ENCODE measurements at regions not wholly inside any gene's neighbourhood (a gene's known extent, or its start where the extent isn't known, plus 50 kb on each side); places are given as distances from the start of the nearest gene placed in this dataset.

DNA sequence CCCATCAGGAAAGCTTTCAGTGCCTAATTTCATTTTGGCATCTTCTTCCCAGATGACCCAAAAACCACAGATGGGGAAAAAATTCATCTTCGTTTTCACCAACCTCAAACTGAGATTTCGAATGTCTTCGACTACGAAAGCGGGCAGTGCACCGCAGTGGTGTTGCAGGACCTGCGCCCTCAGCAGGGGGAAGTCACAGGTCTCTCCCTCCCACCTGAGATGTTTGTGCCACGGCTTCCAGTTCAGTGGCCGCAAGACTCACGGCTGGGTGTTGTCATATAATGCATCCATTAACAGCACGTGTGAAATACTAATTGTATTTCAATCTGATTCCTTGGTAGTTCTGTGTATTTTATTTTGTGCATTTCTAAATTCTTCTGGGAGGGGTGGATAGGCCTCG lies 66.2 kb upstream of the SALL3 start:
- Histone ChIP-seq H3K4me1 (ENCODE audit: control insufficient read depth, insufficient read depth, low read length, unreplicated experiment) (no peaks in the 10 kb centered on the region), H2AFZ (ENCODE audit: low read length, unreplicated experiment) (no peak overlapping the region), H3K36me3 (ENCODE audit: insufficient read depth, low read length) (no peaks in the 10 kb centered on the region), H3K27ac (ENCODE audit: low read depth, low read length) (no peak overlapping the region), H3K4me3 (ENCODE audit: low read depth, low read length) (no peak overlapping the region), H3K79me2 (ENCODE audit: control insufficient read depth, insufficient read depth, low read length, unreplicated experiment) (no peaks in the 10 kb centered on the region), H3K27me3 (ENCODE audit: insufficient read depth, low read length) (no peaks in the 10 kb centered on the region)

DNA sequence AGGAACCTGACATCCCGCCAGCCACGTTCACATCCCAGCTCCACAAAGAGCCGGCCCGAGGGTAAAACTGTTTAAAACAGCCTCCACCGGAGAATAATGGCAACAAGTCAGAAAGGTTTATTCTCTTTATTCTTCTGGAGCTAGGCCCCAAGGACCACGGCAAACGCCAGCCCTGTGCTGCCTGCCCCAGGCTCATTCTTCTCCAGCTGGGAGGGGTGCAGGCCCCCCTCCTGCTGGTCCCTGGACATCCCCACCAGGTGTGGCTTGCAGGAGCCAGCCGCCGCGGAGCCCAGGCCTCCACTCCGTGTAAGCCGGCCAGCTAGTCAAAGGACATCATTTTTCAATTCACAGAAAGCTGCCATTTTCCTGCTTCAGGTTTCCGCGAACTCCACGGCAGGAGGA lies 65.8 kb upstream of the SALL3 start:
- Histone ChIP-seq H3K27ac (ENCODE audit: low read depth, low read length) (no peak overlapping the region), H2AFZ (ENCODE audit: low read length, unreplicated experiment) (no peak overlapping the region), H3K4me3 (ENCODE audit: low read depth, low read length) (no peak overlapping the region)

DNA sequence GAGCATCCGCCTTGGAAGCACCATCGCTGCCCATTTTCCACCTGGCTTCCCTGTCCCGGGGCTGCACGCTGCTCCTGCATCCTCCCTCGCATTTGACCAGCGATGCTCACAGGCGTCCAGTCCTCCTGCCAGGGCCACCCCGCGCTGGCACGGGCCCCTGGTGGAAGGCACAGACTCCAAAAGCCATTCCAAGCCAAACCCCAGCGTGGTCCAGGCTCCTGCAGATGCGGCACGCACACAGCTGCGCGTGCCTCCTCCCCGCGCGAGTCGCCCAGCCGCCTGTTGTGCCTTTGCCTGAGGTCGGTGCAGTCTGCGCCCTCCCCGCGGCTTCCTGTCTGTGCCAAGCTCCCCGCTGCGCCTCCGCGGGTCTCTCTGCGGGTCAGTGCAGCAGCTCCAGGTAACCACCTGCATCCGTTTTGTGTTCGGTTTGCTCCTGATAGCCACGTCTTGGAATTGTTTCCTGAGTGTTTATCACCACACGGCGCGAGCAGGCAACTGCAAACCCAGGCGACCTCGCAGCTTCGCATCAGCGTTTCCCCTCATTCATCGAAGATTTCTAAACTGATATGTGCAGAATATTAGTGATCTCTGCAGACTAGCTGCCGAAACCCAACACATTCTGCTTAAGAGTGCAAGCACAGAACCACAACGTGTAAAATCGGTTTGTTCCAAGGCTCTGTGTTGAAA lies 65.2 kb upstream of the SALL3 start:
- no peaks in the 10 kb centered on the region for H3K79me2 ChIP-seq (ENCODE audit: control insufficient read depth, insufficient read depth, low read length, unreplicated experiment)
- no peak overlapping the region for H2AFZ ChIP-seq (ENCODE audit: low read length, unreplicated experiment)
- H3K4me1 ChIP-seq (ENCODE audit: control insufficient read depth, insufficient read depth, low read length, unreplicated experiment), result no peaks in the 10 kb centered on the region
- H3K36me3 ChIP-seq (ENCODE audit: insufficient read depth, low read length), result no peaks in the 10 kb centered on the region
- no peaks in the 10 kb centered on the region for H3K27me3 ChIP-seq (ENCODE audit: insufficient read depth, low read length)
- H3K27ac ChIP-seq (ENCODE audit: low read depth, low read length), result no peak overlapping the region
- H3K4me3 ChIP-seq (ENCODE audit: low read depth, low read length), result no peak overlapping the region

More for the DNA sequence above, 65.8 kb upstream of the SALL3 start:
- H3K36me3 ChIP-seq (ENCODE audit: insufficient read depth, low read length), result no peaks in the 10 kb centered on the region
- no peaks in the 10 kb centered on the region for H3K79me2 ChIP-seq (ENCODE audit: control insufficient read depth, insufficient read depth, low read length, unreplicated experiment)
- H3K4me1 ChIP-seq (ENCODE audit: control insufficient read depth, insufficient read depth, low read length, unreplicated experiment), result no peaks in the 10 kb centered on the region
- no peaks in the 10 kb centered on the region for H3K27me3 ChIP-seq (ENCODE audit: insufficient read depth, low read length)

DNA sequence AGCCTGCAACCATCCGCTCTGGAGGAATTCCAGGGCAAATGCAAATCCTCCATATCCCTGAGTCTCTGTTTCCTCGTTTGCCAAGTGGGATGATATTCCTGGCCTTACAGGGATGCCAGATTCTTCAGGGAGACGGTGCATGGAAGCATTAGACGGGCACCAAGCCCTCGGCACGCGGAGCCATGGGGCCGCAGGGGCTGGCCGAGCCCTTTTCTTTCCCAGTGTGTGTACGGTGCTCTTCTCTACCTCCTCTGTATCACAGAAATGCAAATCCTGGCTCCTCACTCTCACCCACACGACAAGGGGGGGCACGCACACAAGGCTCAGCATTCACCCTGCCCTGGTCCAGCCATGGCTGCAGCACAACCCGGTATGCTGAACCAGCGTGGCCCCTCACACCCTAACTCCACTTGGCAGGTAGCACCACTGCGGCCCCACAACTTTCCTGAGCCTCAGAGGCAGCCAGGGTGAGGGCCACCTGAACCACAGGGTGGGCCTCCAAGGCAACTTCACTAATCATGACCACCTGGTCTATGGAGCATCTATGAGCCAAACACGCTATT lies 64.1 kb upstream of the SALL3 start:
- no peak overlapping the region for H3K4me3 ChIP-seq (ENCODE audit: low read depth, low read length)
- H3K36me3 ChIP-seq (ENCODE audit: insufficient read depth, low read length), result no peaks in the 10 kb centered on the region
- no peak overlapping the region for H2AFZ ChIP-seq (ENCODE audit: low read length, unreplicated experiment)
- no peaks in the 10 kb centered on the region for H3K79me2 ChIP-seq (ENCODE audit: control insufficient read depth, insufficient read depth, low read length, unreplicated experiment)
- H3K27ac ChIP-seq (ENCODE audit: low read depth, low read length), result no peak overlapping the region
- no peaks in the 10 kb centered on the region for H3K4me1 ChIP-seq (ENCODE audit: control insufficient read depth, insufficient read depth, low read length, unreplicated experiment)
- H3K27me3 ChIP-seq (ENCODE audit: insufficient read depth, low read length), result no peaks in the 10 kb centered on the region

DNA sequence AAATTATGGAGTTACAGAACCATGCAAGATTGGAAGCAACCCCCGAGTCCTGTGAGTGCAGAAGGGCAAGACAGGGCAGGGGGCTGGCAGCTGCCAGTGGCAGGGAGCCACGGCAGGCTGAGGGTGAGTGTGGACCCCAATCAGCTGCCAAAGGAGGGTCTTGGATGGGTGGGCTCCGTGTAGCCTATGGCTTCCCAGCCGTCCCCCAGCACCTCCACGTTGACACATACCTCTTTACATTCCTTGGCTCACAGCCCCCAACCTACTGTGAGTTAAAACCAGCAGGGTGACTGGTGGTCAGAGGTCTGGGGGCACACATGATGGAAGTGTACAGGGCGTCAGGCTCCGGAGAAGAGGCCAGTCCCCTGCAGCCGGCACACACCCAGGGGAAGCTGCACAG lies 60.9 kb upstream of the SALL3 start:
- H3K4me1 ChIP-seq (ENCODE audit: control insufficient read depth, insufficient read depth, low read length, unreplicated experiment), result no peaks in the 10 kb centered on the region
- no peaks in the 10 kb centered on the region for H3K36me3 ChIP-seq (ENCODE audit: insufficient read depth, low read length)
- no peak overlapping the region for H3K27ac ChIP-seq (ENCODE audit: low read depth, low read length)
- H2AFZ ChIP-seq (ENCODE audit: low read length, unreplicated experiment), result no peak overlapping the region
- no peaks in the 10 kb centered on the region for H3K27me3 ChIP-seq (ENCODE audit: insufficient read depth, low read length)
- H3K79me2 ChIP-seq (ENCODE audit: control insufficient read depth, insufficient read depth, low read length, unreplicated experiment), result no peaks in the 10 kb centered on the region
- H3K4me3 ChIP-seq (ENCODE audit: low read depth, low read length), result no peak overlapping the region

DNA sequence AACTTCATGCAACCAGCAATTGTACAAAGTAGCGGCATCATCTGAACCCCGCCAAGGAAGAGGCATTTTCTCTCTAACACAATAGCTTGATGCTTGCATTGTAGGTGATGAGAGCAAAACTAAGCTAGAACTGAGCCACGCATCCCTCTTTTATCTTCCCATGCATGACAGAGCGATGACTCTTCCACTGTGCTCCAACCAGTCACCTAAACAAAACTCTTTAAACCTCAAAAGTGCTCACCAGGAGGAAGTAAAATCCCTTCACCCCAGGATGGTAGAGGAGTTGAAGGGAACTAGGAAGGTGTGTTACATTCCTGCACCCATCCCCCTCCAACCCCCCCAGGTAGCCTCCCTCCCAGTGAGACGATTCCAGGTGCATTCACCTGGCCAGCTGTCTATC lies 59.7 kb upstream of the SALL3 start:
- no peaks in the 10 kb centered on the region for H3K4me1 ChIP-seq (ENCODE audit: control insufficient read depth, insufficient read depth, low read length, unreplicated experiment)
- no peaks in the 10 kb centered on the region for H3K36me3 ChIP-seq (ENCODE audit: insufficient read depth, low read length)
- no peaks in the 10 kb centered on the region for H3K27me3 ChIP-seq (ENCODE audit: insufficient read depth, low read length)

DNA sequence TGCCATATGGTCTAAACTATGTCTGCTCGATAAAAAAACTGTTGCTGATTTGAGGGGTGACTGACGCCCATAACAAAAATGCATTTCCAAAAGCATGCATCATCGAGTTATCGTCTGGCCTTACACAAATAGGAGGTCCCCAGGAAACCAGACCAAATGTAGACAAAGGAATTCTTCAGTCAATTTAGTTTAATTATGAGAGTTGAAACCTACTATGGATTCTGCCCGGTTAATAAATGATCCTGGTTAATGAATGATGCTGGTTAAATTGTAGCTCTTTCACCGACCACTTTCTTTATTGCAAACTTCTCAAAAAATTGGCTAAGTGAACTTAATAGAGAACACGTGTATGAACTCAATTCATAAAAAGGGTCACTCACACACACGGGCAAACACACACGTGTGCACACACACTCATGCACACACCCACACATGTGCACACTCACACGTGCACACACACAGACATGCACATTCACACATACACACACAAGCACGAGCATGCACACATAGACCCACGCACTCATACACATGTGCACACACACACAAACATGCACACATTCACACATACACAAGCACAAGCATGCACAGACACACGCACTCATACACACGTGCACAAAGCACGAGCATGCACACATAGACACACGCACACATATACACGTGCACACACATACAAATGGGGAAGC lies 59.0 kb upstream of the SALL3 start:
- Histone ChIP-seq H3K79me2 (ENCODE audit: control insufficient read depth, insufficient read depth, low read length, unreplicated experiment) (no peaks in the 10 kb centered on the region), H3K4me3 (ENCODE audit: low read depth, low read length) (no peak overlapping the region), H2AFZ (ENCODE audit: low read length, unreplicated experiment) (no peak overlapping the region), H3K27me3 (ENCODE audit: insufficient read depth, low read length) (no peaks in the 10 kb centered on the region), H3K27ac (ENCODE audit: low read depth, low read length) (no peak overlapping the region), H3K36me3 (ENCODE audit: insufficient read depth, low read length) (no peaks in the 10 kb centered on the region), H3K4me1 (ENCODE audit: control insufficient read depth, insufficient read depth, low read length, unreplicated experiment) (no peaks in the 10 kb centered on the region)

More for the DNA sequence above, 59.7 kb upstream of the SALL3 start:
- Histone ChIP-seq H3K4me3 (ENCODE audit: low read depth, low read length) (no peak overlapping the region), H3K79me2 (ENCODE audit: control insufficient read depth, insufficient read depth, low read length, unreplicated experiment) (no peaks in the 10 kb centered on the region), H3K27ac (ENCODE audit: low read depth, low read length) (no peak overlapping the region), H2AFZ (ENCODE audit: low read length, unreplicated experiment) (no peak overlapping the region)

DNA sequence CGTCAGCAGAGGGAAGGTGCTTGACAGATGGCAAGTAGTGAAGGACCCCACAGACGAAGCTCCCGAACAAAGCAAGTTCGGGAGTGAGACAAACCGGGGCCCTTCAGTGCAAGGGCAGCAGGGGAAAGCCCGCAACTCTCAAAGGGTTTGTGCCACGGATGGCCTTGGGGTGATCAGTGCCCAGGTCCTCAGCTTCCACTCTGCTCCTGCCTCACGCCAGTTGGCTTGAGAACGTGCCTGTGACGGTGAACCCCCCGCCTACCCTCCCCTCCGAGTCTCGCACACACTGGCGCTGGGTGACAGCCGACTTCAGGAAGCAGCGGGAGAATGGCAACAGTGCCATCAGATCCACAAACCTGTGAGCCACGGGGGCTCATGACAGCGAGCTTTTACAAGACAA lies 56.8 kb upstream of the SALL3 start:
- H3K4me3 ChIP-seq (ENCODE audit: low read depth, low read length), result no peak overlapping the region
- no peaks in the 10 kb centered on the region for H3K27me3 ChIP-seq (ENCODE audit: insufficient read depth, low read length)
- no peak overlapping the region for H3K27ac ChIP-seq (ENCODE audit: low read depth, low read length)
- no peak overlapping the region for H2AFZ ChIP-seq (ENCODE audit: low read length, unreplicated experiment)
- H3K36me3 ChIP-seq (ENCODE audit: insufficient read depth, low read length), result no peaks in the 10 kb centered on the region
- no peaks in the 10 kb centered on the region for H3K79me2 ChIP-seq (ENCODE audit: control insufficient read depth, insufficient read depth, low read length, unreplicated experiment)
- no peaks in the 10 kb centered on the region for H3K4me1 ChIP-seq (ENCODE audit: control insufficient read depth, insufficient read depth, low read length, unreplicated experiment)

DNA sequence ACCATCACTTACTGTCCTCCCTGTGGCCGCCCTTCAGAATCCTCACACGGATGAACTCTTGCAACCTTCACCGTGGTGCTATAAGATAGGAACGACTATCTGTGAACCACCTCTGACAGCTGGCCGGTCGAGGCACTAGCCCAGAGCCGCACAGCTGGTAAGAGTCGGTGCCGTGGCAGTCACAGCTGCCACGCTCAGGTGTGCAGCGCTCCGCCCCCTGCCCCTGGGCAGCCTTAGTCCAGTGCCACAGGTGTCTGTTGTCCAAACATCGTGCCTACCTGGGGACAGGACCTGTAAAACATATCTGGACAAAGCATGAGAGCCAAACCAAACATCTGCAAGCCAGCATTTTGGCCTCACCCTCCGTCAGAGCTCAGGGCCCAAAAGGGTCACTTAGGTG lies 55.3 kb upstream of the SALL3 start:
- Histone ChIP-seq H3K4me1 (ENCODE audit: control insufficient read depth, insufficient read depth, low read length, unreplicated experiment) (no peaks in the 10 kb centered on the region), H3K36me3 (ENCODE audit: insufficient read depth, low read length) (no peaks in the 10 kb centered on the region), H3K27ac (ENCODE audit: low read depth, low read length) (no peak overlapping the region), H3K4me3 (ENCODE audit: low read depth, low read length) (no peak overlapping the region), H3K27me3 (ENCODE audit: insufficient read depth, low read length) (no peaks in the 10 kb centered on the region), H3K79me2 (ENCODE audit: control insufficient read depth, insufficient read depth, low read length, unreplicated experiment) (no peaks in the 10 kb centered on the region), H2AFZ (ENCODE audit: low read length, unreplicated experiment) (no peak overlapping the region)

DNA sequence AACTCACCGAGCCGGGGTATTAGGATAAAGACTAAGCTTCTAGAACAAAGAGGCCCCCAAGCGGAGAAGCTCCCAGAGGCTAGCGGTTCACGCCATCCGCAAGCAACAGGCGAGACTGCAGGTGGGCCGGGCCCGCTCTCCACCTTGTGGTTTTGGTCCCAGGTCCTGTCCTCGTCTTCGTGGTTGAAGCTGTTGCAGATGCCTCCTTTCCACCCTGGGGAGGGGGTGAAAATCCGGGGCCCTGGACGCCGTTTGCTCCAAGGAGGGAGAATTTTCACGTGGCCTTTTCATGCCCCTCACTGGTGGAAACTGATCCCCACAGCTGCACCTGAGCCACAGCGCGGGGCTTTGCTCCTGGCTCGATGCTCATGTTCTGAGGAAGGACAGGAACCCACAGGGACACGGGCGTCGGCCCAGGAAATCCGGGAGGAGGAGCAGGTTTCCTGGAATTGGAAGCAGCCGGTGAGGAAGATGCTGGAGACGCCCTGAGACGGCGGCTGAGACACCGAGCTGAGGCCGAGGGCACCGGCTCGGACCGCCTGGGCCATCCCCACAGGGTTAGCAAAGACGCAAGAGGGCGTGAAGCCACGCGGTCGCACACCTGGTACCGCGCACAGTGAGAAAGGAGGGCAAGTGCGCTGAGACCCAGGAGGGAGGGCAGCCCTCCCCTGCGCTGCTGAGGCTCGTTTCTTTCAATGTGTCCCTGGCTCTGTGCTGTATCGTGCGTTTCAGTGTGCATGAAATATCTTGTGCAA lies 54.7 kb upstream of the SALL3 start:
- Histone ChIP-seq H3K4me3 (ENCODE audit: low read depth, low read length) (no peak overlapping the region), H2AFZ (ENCODE audit: low read length, unreplicated experiment) (no peak overlapping the region), H3K79me2 (ENCODE audit: control insufficient read depth, insufficient read depth, low read length, unreplicated experiment) (no peaks in the 10 kb centered on the region), H3K4me1 (ENCODE audit: control insufficient read depth, insufficient read depth, low read length, unreplicated experiment) (no peaks in the 10 kb centered on the region), H3K36me3 (ENCODE audit: insufficient read depth, low read length) (no peaks in the 10 kb centered on the region), H3K27me3 (ENCODE audit: insufficient read depth, low read length) (no peaks in the 10 kb centered on the region), H3K27ac (ENCODE audit: low read depth, low read length) (no peak overlapping the region)
